HCT116 (cell line): ENCODE measurements at regions not wholly inside any gene's neighbourhood (a gene's known extent, or its start where the extent isn't known, plus 50 kb on each side); places are given as distances from the start of the nearest gene placed in this dataset.

ENCODE experiments used
- ATF3 ChIP-seq: IDR thresholded peaks from 2 replicates; pipeline ENCODE4 v1.6.1; 2012
- CBX3 ChIP-seq: IDR thresholded peaks from 2 replicates; pipeline ENCODE4 v1.6.1; 2012; ENCODE audit warnings: low read depth
- CEBPB ChIP-seq: IDR thresholded peaks from 2 replicates; pipeline ENCODE4 v1.6.1; 2012; ENCODE audit warnings: low read depth
- CTCF ChIP-seq, 3 experiments: fragments of 200-600 bp in 1 of 3; sonication (generic) in 1 of 3; IDR thresholded peaks in 2 of 3; conservative IDR thresholded peaks in 1 of 3; 2 replicates each; pipeline ENCODE4 v1.5.1; 2012 to 2017; ENCODE audit warnings: low read depth in 2 of 3, low read length in 2 of 3, antibody characterized with exemption in 1 of 3, borderline replicate concordance in 1 of 3, control low read depth in 1 of 3, mild to moderate bottlenecking in 1 of 3, mixed read lengths in 1 of 3, mixed run types in 1 of 3, moderate library complexity in 1 of 3; ENCODE audit not compliant: insufficient read depth in 1 of 3
- EGR1 ChIP-seq: IDR thresholded peaks from 2 replicates; pipeline ENCODE4 v1.6.1; 2012; ENCODE audit warnings: low read depth
- FOSL1 ChIP-seq: IDR thresholded peaks from 2 replicates; pipeline ENCODE4 v1.6.1; 2012; ENCODE audit warnings: low read depth
- MAX ChIP-seq: IDR thresholded peaks from 2 replicates; pipeline ENCODE4 v1.6.1; 2012
- POLR2A ChIP-seq: IDR thresholded peaks from 2 replicates; pipeline ENCODE4 v1.7.0; 2011; ENCODE audit warnings: borderline replicate concordance; ENCODE audit not compliant: insufficient read depth, insufficient read length; ENCODE audit errors: extremely low read depth
- POLR2AphosphoS5 ChIP-seq: IDR thresholded peaks from 2 replicates; pipeline ENCODE4 v1.6.1; 2011; ENCODE audit warnings: mild to moderate bottlenecking, low read depth, low read length, moderate library complexity
- RAD21 ChIP-seq: IDR thresholded peaks from 2 replicates; pipeline ENCODE4 v1.6.1; 2012; ENCODE audit warnings: low read depth, mild to moderate bottlenecking
- REST ChIP-seq: IDR thresholded peaks from 2 replicates; pipeline ENCODE4 v1.6.1; 2012; ENCODE audit warnings: low read depth
- SIN3A ChIP-seq: IDR thresholded peaks from 2 replicates; pipeline ENCODE4 v1.6.1; 2012; ENCODE audit warnings: low read depth
- SRF ChIP-seq: IDR thresholded peaks from 2 replicates; pipeline ENCODE4 v1.6.1; 2012; ENCODE audit warnings: low read depth
- YY1 ChIP-seq: IDR thresholded peaks from 2 replicates; pipeline ENCODE4 v1.6.1; 2011; ENCODE audit warnings: low read length, low read depth, moderate library complexity, mild to moderate bottlenecking; ENCODE audit not compliant: insufficient replicate concordance; ENCODE audit errors: extremely low read depth

- TF ChIP-seq POLR2A (no peak), RAD21 (no peak), FOSL1 (no peak), CTCF (IDR thresholded peaks at IDR 0.05 in 2 of 3, conservative IDR thresholded peaks at IDR 0.05 in 1 of 3; ENCODE audit: borderline replicate concordance in 1 of 3, insufficient read depth in 1 of 3, low read depth in 2 of 3, low read length in 2 of 3) (no peak), SRF (no peak), CEBPB (no peak), POLR2AphosphoS5 (no peak), CBX3 (no peak), ATF3 (no peak), MAX (no peak), REST (no peak), EGR1 (no peak), YY1 (no peak), SIN3A (no peak)
Observed at GRCh38 chr3:197353867-197354567, 55.6 kb upstream of the DLG1 start.
